Uterus (tissue), 3 donors: ENCODE measurements at regions not wholly inside any gene's neighbourhood (a gene's known extent, or its start where the extent isn't known, plus 50 kb on each side); places are given as distances from the start of the nearest gene placed in this dataset.

ENCODE experiments used
- DNase-seq, 2 donors: peaks; one replicate each; pipeline ENCODE4 v3.0.0-alpha.2; 2019 to 2020
- H3K27ac ChIP-seq, 2 donors: fragments of 200-600 bp; sonication (generic); 1 replicate in 1 of 2; 2 replicates in 1 of 2; pipeline ENCODE4 v1.5.1; 2016 to 2018
- H3K27me3 ChIP-seq, 2 donors: fragments of 200-600 bp; sonication (generic); one replicate each; pipeline ENCODE4 v1.5.1; 2018 to 2019; ENCODE audit warnings: control low read depth in 1 of 2
- H3K36me3 ChIP-seq, 2 donors: fragments of 200-600 bp; sonication (generic); one replicate each; pipeline ENCODE4 v1.5.1; 2019; ENCODE audit warnings: control low read depth in 1 of 2
- H3K4me1 ChIP-seq, 2 donors: fragments of 200-600 bp; sonication (generic); one replicate each; pipeline ENCODE4 v1.5.1; 2018 to 2019; ENCODE audit warnings: control low read depth in 1 of 2
- H3K4me3 ChIP-seq, 2 donors: fragments of 200-600 bp; sonication (generic); 1 replicate in 1 of 2; 2 replicates in 1 of 2; pipeline ENCODE4 v1.5.1; 2018 to 2019; ENCODE audit warnings: mild to moderate bottlenecking in 1 of 2
- H3K9me3 ChIP-seq, 2 donors: fragments of 200-600 bp; sonication (generic); one replicate each; pipeline ENCODE4 v1.5.1; 2019; ENCODE audit warnings: control low read depth in 1 of 2
- POLR2A ChIP-seq, 2 donors: fragments of 450-650 bp; IDR thresholded peaks; one replicate each; pipeline ENCODE4 v1.6.1; 2016; ENCODE audit warnings: antibody characterized with exemption in 2 of 2, mild to moderate bottlenecking in 1 of 2, moderate library complexity in 1 of 2
- intact Hi-C: fragments of 100-400 bp; cut with DNase I; formaldehyde crosslinking; loops from one replicate; pipeline ENCODE4 v1.15.1; 2023; ENCODE audit warnings: low total_unique reads
- TF ChIP-seq, protein P1 (sequence below), 4 experiments: fragments of 200-600 bp in 2 of 4; fragments of 450-650 bp in 2 of 4; sonication (generic) in 2 of 4; IDR thresholded peaks; one replicate each; pipeline ENCODE4 v1.5.1; 2016 to 2019; ENCODE audit warnings: antibody characterized with exemption in 4 of 4, mild to moderate bottlenecking in 2 of 4, moderate library complexity in 1 of 4
- donor health status: DM: yes; HTN: yes; CAD: no.

DNA sequence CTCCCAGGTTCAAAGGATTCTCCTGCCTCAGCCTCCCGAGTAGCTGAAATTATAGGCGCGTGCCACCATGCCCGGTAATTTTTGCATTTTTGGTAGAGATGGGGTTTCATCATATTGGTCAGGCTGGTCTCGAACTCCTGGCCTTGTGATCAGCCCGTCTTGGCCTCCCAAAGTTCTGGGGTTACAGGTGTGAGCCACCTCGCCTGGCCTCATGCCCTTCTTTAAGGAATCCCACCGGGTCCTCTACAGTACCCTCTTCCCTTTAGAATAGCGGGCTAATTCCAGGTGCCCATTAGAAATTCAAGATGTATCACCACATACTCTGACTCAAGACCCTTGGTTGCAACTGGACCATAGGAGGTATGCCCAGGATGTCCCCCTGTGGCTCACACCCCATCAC is 74.2 kb upstream of the ZNF536 start:
- Histone ChIP-seq H3K9me3 (no peaks in the 10 kb centered on the region), H3K36me3 (no peaks in the 10 kb centered on the region), H3K4me1 (no peaks in the 10 kb centered on the region), H3K4me3 (no peak overlapping the region), H3K27me3 (no peaks in the 10 kb centered on the region), H3K27ac (no peak overlapping the region)
- no peak for TF ChIP-seq POLR2A (IDR thresholded peaks at IDR 0.05)
- TF ChIP-seq, protein P1, sequence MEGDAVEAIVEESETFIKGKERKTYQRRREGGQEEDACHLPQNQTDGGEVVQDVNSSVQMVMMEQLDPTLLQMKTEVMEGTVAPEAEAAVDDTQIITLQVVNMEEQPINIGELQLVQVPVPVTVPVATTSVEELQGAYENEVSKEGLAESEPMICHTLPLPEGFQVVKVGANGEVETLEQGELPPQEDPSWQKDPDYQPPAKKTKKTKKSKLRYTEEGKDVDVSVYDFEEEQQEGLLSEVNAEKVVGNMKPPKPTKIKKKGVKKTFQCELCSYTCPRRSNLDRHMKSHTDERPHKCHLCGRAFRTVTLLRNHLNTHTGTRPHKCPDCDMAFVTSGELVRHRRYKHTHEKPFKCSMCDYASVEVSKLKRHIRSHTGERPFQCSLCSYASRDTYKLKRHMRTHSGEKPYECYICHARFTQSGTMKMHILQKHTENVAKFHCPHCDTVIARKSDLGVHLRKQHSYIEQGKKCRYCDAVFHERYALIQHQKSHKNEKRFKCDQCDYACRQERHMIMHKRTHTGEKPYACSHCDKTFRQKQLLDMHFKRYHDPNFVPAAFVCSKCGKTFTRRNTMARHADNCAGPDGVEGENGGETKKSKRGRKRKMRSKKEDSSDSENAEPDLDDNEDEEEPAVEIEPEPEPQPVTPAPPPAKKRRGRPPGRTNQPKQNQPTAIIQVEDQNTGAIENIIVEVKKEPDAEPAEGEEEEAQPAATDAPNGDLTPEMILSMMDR (IDR thresholded peaks at IDR 0.05) = no peak
- no peak for DNase-seq
- intact Hi-C loops = no loop called here

DNA sequence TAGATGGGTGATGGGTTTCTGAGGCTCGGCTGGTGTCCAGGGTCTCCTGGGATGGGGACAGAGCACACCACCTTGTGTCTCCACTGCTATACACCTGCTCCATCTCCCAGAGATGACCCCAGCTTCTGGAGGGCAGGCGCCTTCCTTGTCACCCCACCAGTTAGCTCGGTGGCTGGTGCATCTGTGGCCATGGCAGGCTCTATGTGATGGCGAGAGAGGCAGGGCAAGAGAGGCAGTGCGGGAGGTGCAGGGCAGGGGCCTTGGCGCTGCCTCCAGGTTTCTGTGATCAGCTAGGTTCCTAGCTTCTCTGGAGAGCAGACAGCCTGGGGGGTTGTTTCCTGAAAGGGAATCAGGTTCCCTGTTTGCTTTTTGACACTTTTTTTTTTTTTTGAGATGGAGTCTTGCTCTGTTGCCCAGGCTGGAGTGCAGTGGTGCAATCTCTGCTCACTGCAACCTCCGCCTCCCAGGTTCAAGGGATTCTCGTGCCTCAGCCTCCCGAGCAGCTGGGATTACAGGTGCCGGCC is 69.0 kb upstream of the ZNF536 start:
- H3K9me3 ChIP-seq = no peaks in the 10 kb centered on the region
- H3K4me1 ChIP-seq = no peaks in the 10 kb centered on the region
- no peaks in the 10 kb centered on the region for H3K36me3 ChIP-seq
- H3K27ac ChIP-seq = no peak overlapping the region
- TF ChIP-seq, protein P1 (IDR thresholded peaks at IDR 0.05) = no peak
- TF ChIP-seq POLR2A (IDR thresholded peaks at IDR 0.05) = no peak
- intact Hi-C loops = no loop called here
- DNase-seq = no peak
- no peak overlapping the region for H3K4me3 ChIP-seq
- H3K27me3 ChIP-seq = no peaks in the 10 kb centered on the region

DNA sequence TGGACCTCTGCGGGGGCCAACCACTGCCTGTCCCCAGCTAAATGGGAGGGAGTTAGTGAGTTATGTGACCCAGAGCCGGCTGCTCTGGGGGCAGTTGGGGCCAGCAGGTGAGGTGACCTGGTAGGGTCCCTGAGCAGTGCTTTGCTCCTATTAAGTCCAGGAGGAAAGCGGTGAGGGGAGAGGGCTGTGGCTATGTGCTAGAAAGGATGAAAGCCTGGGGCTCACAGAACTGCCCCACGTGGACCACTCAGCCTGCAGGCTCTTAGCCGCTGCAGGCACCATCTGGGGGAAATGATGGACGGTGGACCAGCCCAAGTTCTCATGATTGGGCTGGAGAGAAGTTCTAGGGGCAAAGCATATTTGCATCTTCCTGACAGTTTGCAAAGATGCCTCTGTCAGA is 67.6 kb upstream of the ZNF536 start:
- Histone ChIP-seq H3K27ac (no peak overlapping the region), H3K4me3 (no peak overlapping the region), H3K36me3 (no peaks in the 10 kb centered on the region), H3K9me3 (no peaks in the 10 kb centered on the region), H3K27me3 (no peaks in the 10 kb centered on the region), H3K4me1 (no peaks in the 10 kb centered on the region)
- DNase-seq = no peak
- intact Hi-C loops = no loop called here
- TF ChIP-seq POLR2A (IDR thresholded peaks at IDR 0.05) = no peak
- TF ChIP-seq, protein P1 (IDR thresholded peaks at IDR 0.05) = no peak

DNA sequence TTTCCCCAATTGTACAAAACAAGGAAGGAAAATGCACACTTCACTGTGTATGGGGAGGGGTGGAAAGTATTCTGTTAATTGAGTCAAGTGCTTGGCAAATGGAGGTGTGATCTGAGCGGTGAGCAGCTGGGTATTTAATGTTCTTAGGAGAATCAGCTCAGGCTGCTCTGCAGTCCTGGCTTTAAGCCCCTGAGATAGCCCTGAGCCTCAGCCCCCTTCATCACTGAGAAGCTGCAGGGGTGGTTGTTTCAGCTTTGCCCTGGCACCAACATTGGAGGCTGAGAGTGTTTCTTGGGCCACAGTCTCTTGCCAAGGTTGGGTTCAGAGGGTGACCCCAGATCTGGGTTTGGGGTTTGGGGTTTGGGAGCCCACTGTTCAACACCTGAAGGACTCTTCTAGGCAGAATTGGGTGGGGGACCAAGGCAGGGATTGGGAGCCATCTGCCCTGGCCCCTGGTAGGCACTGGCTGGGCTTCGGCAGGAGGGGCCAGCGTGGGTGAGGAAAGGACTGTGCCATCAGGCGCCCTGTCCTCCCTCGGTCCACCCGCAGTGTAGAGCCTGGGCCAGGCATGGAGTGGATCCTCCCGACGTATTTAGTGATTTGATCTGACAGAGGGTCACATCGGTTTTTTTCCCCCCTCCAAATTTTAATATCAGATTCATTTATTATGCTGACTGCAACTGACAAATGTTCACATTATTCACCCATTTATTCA is 66.7 kb upstream of the ZNF536 start:
- no peak for DNase-seq
- no peak overlapping the region for H3K27ac ChIP-seq
- no peaks in the 10 kb centered on the region for H3K9me3 ChIP-seq
- no peaks in the 10 kb centered on the region for H3K4me1 ChIP-seq
- TF ChIP-seq POLR2A (IDR thresholded peaks at IDR 0.05) = no peak
- no peaks in the 10 kb centered on the region for H3K27me3 ChIP-seq
- H3K4me3 ChIP-seq = no peak overlapping the region
- H3K36me3 ChIP-seq = no peaks in the 10 kb centered on the region
- intact Hi-C loops = no loop called here

DNA sequence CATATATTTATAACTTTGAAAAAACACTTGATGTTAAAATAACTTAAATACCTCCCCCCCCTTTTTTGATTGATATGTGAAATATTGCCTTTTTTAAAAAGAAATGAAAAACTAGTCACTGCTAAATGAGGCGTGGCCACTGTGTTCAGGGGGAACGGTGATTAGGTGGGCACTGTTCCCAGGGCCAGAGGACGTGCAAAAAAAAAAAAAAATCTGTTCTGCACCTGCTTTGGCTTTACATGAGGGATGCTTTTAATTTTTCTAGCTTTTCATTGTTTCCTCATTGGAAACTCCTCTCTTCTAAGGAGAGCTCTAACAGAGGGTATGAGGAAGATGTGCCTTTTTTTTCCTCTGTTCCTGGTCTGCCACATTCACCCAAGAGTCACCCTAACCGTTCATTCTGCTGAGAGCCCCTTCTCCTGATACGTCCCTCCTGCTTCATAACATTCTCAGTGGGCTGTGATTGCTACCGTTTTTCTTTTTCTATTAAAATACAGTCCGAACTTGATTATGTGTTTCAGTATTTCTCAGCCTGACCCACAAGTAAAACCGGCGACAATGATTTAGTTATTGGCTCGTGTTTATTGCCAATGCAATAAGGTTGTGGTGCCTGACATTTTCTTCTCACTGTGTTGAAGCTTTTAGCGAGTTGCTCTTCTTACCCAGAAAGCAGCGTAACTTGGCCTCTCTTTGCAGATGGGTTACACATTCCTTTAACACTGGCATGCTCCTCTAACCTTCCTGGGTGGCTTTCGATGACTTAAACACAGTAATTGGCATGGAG is 64.8 kb upstream of the ZNF536 start:
- H3K27ac ChIP-seq = no peak overlapping the region
- no peaks in the 10 kb centered on the region for H3K9me3 ChIP-seq
- H3K4me3 ChIP-seq = no peak overlapping the region
- no peaks in the 10 kb centered on the region for H3K36me3 ChIP-seq
- H3K4me1 ChIP-seq = no peaks in the 10 kb centered on the region
- no peak for DNase-seq
- no peak for TF ChIP-seq POLR2A (IDR thresholded peaks at IDR 0.05)
- TF ChIP-seq, protein P1 (IDR thresholded peaks at IDR 0.05) = no peak
- intact Hi-C loops = no loop called here
- H3K27me3 ChIP-seq = no peaks in the 10 kb centered on the region
